HS-5 (cell line): ENCODE measurements at regions not wholly inside any gene's neighbourhood (a gene's known extent, or its start where the extent isn't known, plus 50 kb on each side); places are given as distances from the start of the nearest gene placed in this dataset.
"Not testable (repeated sequence)": the region's sequence is repeated elsewhere in the genome, so short reads cannot be mapped to it uniquely, and the experiment has no call there.

Source experiments
- DNase-seq: peaks from one replicate; pipeline ENCODE4 v3.0.0-alpha.2; 2012; ENCODE audit warnings: low read depth

DNA sequence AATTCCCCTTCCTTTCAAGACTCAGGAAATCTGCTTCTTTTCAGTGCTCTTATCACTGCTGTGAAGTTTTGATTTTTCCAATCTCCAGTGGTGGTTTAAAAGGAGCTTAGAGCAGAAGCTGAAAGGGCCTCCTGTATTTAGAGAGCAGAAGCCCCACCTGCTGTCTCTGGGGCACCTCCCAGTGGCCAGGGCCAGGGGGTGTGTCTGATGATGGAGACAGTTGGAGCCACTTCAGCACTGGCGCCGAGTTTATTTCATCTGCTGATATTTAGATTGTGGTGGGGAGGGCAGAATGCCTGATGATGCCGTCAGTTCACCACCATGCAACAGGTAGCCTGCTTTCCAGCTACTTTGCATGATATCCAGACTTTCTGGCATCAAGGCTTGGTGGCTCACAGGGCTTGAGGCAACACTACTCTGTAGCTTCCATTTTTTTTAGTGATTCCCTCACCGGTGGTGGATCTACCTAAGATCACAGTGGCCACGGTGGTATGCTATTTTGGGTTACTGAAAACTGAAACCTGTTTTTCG is 371.9 kb downstream of the KCNRG start:
- no peak for DNase-seq

GRCh38 chr13:50388481-50388880 is 373.2 kb downstream of the KCNRG start:
- no peak for DNase-seq

GRCh38 chr13:50389726-50390125 is 374.5 kb downstream of the KCNRG start:
- no peak for DNase-seq

GRCh38 chr13:50390503-50391248 is 375.4 kb downstream of the KCNRG start:
- no peak for DNase-seq

DNA sequence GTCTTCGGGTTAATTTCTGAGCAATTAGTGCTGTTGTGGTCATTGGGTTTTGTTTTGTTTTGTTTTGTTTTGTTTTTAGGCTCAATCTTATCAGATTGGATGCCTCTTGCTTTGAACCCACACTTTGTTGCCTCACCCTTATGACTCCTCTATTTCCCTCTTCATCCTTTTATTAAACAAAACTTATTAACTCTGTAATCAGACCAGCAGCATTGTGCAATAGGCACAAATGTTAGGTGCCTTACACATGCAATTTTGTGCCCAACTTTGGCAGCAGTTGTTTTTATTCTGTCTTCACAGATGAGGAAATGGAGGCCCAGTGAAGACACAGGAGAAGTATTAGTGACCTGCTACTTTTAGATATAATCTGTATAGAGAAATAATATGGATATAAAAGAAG is 377.7 kb downstream of the KCNRG start:
- no peak for DNase-seq

DNA sequence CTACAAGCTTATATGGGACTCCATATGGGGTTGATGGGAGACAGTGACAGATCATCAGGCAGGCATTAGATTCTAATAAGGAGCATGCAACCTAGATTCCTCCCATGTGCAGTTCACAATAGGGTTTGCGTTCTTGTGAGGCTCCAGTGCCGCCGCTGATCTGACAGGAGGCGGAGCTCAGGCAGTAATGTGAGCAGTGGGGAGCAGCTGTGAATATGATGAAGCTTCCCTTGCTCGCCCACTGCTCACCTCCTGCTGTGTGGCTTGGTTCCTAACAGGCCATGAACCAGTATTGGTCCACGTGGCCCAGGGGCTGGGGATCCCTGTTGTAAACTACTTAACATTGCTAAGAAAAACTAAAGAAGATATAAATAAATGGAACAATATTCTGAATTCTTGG is 378.4 kb downstream of the KCNRG start:
- no peak for DNase-seq

DNA sequence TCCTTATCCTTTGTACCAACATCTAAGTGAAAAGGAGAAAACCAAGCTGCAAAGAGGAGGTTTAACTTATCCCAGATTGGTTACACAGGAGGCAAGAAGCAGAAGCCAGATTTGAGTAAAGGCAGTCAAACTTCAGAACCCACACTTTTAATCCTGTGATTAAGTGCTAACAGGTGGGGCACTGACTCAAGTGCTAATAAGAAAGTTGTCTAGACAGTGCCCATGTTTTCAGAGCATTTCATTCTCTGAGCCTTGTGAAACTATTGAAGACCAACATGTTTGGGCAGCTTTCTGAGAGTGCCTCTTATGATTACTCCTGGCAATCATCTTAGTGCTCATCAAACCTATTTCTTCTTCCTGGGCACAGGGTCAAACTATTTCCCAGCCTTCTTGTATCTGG is 380.8 kb downstream of the KCNRG start:
- DNase-seq = no peak

GRCh38 chr13:50396618-50397017 is 381.4 kb downstream of the KCNRG start:
- DNase-seq = not testable (repeated sequence)

GRCh38 chr13:50400035-50400726 is 384.9 kb downstream of the KCNRG start:
- DNase-seq = no peak

GRCh38 chr13:50401049-50401505 is 385.8 kb downstream of the KCNRG start:
- no peak for DNase-seq

DNA sequence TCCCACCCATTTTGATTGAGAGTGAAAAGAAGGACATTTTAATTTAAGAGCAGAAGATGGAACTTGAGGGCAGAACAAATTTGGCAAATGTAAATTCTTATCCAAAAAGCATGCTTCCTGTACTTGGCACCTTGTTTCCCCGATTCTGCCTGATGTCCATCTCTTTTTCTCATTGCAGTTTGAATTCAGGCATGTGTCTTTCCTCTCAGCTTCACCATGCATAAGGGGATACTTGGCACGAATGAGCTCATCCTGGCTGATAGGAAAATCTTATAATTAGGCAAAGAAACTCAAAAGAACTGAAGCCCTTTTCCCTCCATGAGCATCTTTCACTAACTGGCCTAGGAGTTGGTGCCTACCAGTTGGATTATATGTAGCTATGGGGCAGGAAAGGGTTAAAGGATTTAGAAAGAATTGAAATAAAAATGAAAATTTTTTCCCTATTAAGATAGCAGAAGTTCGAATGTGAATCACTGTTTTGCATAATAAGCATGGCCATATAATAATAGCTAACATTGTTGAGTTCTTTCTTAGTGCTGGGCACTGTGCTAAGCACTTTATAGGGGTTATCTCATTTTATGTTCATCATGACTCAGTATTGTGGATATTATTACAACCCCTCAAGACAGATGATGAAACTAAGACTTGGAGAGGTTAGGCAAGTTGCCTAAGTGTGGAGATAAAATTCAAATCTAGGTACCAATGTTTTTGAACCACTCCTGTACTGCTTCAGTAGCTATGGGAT is 386.6 kb downstream of the KCNRG start:
- DNase-seq = no peak

DNA sequence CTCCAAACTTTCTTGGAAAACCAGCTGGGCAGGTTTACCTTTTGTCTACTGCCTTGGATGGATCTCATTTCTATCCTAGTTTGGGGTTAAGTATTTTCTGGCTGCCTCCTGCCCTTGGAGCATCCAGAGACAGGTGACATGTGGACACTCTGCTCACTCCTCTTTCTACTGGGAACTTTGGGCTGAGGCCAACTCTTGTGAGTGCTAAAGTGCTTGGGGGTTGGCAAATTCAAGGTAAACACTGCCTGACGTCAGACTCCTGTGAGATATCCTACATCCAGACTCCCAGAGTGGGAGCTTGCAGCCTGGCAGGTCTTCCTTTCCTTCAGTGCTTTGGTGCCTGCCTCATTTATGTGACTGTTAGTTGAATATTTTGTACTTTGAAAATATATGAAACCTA is 388.1 kb downstream of the KCNRG start:
- DNase-seq = no peak

DNA sequence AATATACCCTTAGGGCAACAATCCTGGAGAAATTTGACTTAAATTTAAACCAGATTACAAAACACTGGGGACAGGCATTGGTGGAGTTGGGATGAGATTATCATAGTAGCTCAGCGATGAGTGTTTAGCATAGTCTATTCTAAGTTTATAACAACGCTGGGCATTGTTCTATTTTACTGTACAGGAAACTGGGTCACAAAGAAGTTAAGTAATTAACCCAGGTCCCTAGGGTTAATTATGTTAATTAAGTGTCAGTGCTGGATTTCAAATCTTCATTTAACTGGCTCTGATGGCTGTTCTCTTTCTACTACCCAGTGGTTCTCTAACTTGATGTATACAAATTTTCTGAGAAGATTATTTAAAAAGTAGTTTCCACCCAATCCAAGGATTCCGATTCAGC is 388.9 kb downstream of the KCNRG start:
- no peak for DNase-seq

DNA sequence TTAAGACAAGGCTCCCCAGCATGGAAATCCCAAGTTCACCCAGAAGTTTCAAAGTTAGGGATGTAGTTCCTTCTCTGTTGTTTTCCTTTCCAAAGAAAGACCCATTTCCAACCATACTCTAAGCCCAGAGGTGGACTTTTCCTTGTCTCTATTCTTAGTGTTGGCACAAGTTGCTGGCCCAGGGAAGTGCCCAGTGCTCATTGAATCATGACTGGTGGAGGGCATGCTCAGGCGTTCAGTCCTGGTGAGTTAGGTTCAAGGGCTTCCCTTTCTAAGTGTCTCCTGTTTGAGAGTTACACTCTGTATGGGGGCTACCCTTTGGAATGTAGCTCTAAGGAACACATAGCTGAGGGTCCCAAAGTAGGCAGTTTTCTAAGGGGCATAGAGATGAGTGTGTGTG is 389.5 kb downstream of the KCNRG start:
- DNase-seq = no peak

DNA sequence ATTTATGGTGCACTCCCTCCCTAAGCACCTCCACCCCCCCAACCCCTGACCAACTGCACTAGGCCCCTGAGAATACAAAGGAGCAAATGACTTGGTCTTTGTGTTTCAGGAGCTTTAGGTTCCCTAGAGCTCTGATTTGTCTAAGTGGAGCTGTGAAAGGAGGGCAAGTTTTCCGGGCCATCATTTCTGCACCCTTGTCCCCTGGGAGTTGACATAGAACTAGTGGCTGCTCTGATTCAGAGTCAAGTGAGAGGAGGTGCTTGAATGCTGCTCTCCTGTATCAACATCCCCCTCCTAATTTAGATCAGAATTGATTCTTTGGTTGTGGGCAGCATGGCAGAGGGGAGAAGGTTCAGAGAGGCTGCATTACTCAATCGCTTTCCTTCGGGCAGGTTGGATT is 391.6 kb downstream of the KCNRG start:
- no peak for DNase-seq

- DNase-seq = no peak
These were observed 392.8 kb downstream of the KCNRG start for GRCh38 chr13:50408068-50408467.

DNA sequence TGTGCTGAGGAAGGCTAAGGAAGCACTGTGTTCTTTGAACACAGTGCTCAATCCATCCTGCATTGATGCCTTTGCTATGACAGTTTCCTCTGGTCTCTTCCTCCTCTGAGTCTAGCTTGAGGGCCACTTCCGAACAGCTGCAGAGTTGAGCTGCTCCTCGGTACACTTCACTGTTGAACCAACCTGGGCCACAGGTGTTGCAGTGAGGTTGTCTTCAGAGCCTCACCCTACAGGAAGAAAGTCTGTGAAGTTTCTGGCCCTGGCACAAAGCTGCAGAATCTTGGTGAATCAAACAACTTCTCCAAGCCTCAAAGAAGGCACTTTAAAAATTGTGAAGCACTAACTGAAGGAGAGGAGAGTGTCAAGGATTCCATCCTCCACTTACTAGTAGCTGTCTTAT is 394.0 kb downstream of the KCNRG start:
- DNase-seq = no peak

DNA sequence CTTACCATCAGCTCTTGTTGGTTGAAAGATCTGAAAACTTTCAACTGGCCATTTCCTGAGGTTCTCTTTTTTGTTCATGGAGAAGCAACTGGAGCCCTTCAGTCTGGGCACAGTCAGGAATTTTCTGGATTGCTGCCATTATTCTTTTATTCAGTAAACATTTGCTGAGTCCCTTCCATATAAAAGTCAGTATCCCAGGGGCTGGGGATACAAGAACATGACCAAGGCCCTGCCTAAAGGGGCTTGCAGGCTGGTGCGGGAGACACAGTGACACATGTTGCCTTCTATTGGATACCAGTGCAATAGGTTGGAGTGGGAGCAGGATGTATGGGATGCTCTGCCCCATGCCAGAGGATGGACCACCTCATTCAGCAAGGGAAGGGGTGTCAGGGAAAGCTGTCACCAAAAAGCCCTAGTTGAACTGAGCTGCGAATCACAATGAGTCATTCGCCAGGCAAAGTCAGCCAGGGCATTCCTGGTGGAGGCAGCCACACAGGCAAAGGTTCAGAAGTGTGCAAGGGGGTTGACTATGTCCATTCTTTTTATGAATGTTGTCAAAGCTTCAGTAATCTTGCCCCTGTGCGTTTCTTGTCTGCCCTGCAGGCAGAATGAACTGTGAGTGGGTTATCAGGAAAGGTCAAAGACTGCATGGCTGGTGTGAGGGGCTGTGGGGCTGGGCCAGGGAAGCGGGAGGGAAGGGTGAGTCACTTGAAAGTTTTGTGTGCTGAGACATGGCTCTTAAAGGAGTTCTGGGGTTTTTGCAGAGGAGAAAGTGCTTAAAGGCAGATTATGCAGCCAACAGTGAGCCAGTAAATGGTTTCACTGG is 395.9 kb downstream of the KCNRG start:
- DNase-seq = peak; percentile 56

- DNase-seq = no peak
These were observed 396.9 kb downstream of the KCNRG start for GRCh38 chr13:50412046-50412617.

DNA sequence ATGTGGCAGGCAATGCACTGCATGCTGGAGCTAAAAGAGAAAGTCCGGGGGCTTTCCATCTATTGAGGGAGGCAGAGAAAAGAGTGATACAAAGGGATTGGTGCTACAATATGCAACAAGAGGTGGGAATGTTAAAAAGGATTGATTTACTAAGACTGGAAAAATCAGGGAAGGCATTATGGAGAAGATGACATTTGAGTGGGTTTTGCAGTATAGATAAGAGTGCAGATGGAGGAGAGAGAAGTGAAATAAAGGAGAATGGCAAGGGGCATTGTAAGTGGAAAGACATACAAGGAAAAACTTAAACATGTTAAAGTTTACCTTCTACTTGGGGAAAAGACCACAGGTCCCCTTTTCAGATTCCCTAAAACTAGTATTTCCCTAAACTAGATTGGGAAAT is 399.4 kb downstream of the KCNRG start:
- DNase-seq = no peak

DNA sequence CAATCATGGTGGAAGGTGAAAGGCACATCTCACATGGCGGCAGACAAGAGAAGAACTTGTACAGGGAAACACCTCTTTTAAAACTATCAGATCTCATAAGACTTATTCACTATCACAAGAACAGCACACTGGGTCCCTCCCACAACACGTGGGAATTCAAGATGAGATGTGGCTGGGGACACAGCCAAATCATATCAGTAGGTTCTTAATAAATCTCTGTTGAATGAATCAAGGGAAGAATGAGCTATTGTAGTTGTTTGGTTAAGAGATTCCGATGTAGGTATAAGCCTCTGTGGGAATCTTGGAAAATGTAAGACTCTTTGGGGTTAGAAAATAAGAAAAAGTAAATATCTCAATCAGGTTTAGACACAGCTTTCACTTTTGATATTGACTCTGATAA is 400.2 kb downstream of the KCNRG start:
- no peak for DNase-seq

- DNase-seq = no peak
These were observed 402.4 kb downstream of the KCNRG start for GRCh38 chr13:50417597-50417996.
